Loucy (cell line): ENCODE measurements at regions not wholly inside any gene's neighbourhood (a gene's known extent, or its start where the extent isn't known, plus 50 kb on each side); places are given as distances from the start of the nearest gene placed in this dataset.

Source experiments
- H2AFZ ChIP-seq: fragments of 200-600 bp; sonication (generic); 2 replicates; pipeline ENCODE4 v1.6.0; 2016; ENCODE audit warnings: antibody characterized with exemption, mild to moderate bottlenecking, low read length, moderate library complexity
- H3F3A ChIP-seq: fragments of 200-600 bp; 2 replicates; pipeline ENCODE4 v1.6.0; 2016; ENCODE audit warnings: antibody characterized with exemption, low read depth, mild to moderate bottlenecking
- H3K27me3 ChIP-seq: fragments of 200-600 bp; sonication (generic); 2 replicates; pipeline ENCODE4 v1.6.1; 2014; ENCODE audit warnings: low read length, mild to moderate bottlenecking; ENCODE audit not compliant: insufficient read depth, poor library complexity, severe bottlenecking
- H3K36me3 ChIP-seq: fragments of 200-600 bp; sonication (generic); 2 replicates; pipeline ENCODE4 v1.6.1; 2016; ENCODE audit warnings: low read length; ENCODE audit not compliant: insufficient read depth
- H3K4me1 ChIP-seq: fragments of 200-600 bp; sonication (generic); 2 replicates; pipeline ENCODE4 v1.5.1; 2014; ENCODE audit warnings: low read length, mild to moderate bottlenecking; ENCODE audit not compliant: insufficient read depth, poor library complexity, severe bottlenecking
- H3K4me2 ChIP-seq: fragments of 200-600 bp; sonication (generic); 2 replicates; pipeline ENCODE4 v1.6.0; 2014; ENCODE audit warnings: antibody characterized with exemption, low read length, low read depth, mild to moderate bottlenecking; ENCODE audit not compliant: poor library complexity, severe bottlenecking
- H3K4me3 ChIP-seq: fragments of 200-600 bp; sonication (generic); 2 replicates; pipeline ENCODE4 v1.5.1; 2014; ENCODE audit warnings: low read length, mild to moderate bottlenecking, mixed read lengths; ENCODE audit not compliant: poor library complexity, severe bottlenecking
- H3K79me2 ChIP-seq: fragments of 200-600 bp; sonication (generic); 2 replicates; pipeline ENCODE4 v1.6.1; 2014; ENCODE audit warnings: low read length; ENCODE audit not compliant: insufficient read depth
- H3K9ac ChIP-seq: fragments of 200-600 bp; sonication (generic); 2 replicates; pipeline ENCODE4 v1.6.0; 2014; ENCODE audit warnings: mild to moderate bottlenecking, low read depth, low read length, moderate library complexity; ENCODE audit not compliant: poor library complexity, severe bottlenecking
- H3K9me2 ChIP-seq: fragments of 200-600 bp; sonication (generic); replicated peaks from 2 replicates; pipeline ENCODE4 v1.6.1; 2016; ENCODE audit warnings: low read depth, low read length, mixed read lengths
- H3K9me3 ChIP-seq: fragments of 200-600 bp; sonication (generic); 2 replicates; pipeline ENCODE4 v1.6.1; 2014; ENCODE audit warnings: mild to moderate bottlenecking, antibody characterized with exemption, low read length, low read depth; ENCODE audit not compliant: insufficient read depth
- H4K20me1 ChIP-seq: fragments of 200-600 bp; sonication (generic); 2 replicates; pipeline ENCODE4 v1.6.0; 2014; ENCODE audit warnings: antibody characterized with exemption, low read length, mild to moderate bottlenecking; ENCODE audit not compliant: insufficient read depth, poor library complexity, severe bottlenecking
- CTCF ChIP-seq: fragments of 200-600 bp; sonication (generic); conservative IDR thresholded peaks from 2 replicates; pipeline ENCODE4 v1.5.1; 2014; ENCODE audit warnings: mild to moderate bottlenecking, antibody characterized with exemption, low read length
- EZH2phosphoT487 ChIP-seq: fragments of 200-600 bp; IDR thresholded peaks from 2 replicates; pipeline ENCODE4 v1.6.1; 2018; ENCODE audit warnings: antibody characterized with exemption, mild to moderate bottlenecking, moderate library complexity, borderline replicate concordance

- H3K4me2 ChIP-seq = no peak overlapping the region
- H3F3A ChIP-seq = no peaks in the 10 kb centered on the region
- H3K36me3 ChIP-seq = no peaks in the 10 kb centered on the region
- H2AFZ ChIP-seq = no peak overlapping the region
- H3K9me3 ChIP-seq = no peaks in the 10 kb centered on the region
- no peak overlapping the region for H3K9ac ChIP-seq
- no peaks in the 10 kb centered on the region for H4K20me1 ChIP-seq
- no peaks in the 10 kb centered on the region for H3K27me3 ChIP-seq
- no peaks in the 10 kb centered on the region for H3K9me2 ChIP-seq
- TF ChIP-seq CTCF (no peak), EZH2phosphoT487 (no peak)
- no peak overlapping the region for H3K4me3 ChIP-seq
- no peaks in the 10 kb centered on the region for H3K79me2 ChIP-seq
- no peaks in the 10 kb centered on the region for H3K4me1 ChIP-seq
Measured at GRCh38 chr12:127143020-127143419, 1124.0 kb upstream of the TMEM132C start.

DNA sequence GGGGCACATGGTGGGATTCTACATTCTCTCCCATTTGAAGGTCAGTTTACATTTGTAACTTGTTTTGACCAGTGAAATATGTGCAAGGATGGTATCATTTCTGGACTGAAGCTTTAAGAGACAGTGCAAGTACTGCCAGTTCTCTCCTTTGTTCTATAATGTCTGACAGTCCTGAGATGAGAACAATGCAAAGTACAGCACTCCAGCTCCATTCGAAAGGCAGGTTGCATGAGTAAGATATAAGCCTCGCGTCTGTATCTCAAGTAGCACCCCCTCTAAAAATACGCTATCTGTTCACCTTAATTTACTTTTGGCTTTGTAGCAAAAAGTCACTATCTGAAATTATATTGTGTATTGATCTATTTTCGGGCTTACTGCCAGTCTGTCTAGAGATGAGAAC, 1122.2 kb upstream of the TMEM132C start:
- Histone ChIP-seq H3K4me2 (no peak overlapping the region), H3K27me3 (no peaks in the 10 kb centered on the region), H3K4me1 (no peaks in the 10 kb centered on the region), H3K79me2 (no peaks in the 10 kb centered on the region), H2AFZ (no peak overlapping the region), H4K20me1 (no peaks in the 10 kb centered on the region), H3K4me3 (no peak overlapping the region), H3K36me3 (no peaks in the 10 kb centered on the region), H3K9me3 (no peaks in the 10 kb centered on the region), H3K9me2 (no peaks in the 10 kb centered on the region), H3K9ac (no peak overlapping the region), H3F3A (no peaks in the 10 kb centered on the region)
- TF ChIP-seq EZH2phosphoT487 (no peak), CTCF (no peak)

DNA sequence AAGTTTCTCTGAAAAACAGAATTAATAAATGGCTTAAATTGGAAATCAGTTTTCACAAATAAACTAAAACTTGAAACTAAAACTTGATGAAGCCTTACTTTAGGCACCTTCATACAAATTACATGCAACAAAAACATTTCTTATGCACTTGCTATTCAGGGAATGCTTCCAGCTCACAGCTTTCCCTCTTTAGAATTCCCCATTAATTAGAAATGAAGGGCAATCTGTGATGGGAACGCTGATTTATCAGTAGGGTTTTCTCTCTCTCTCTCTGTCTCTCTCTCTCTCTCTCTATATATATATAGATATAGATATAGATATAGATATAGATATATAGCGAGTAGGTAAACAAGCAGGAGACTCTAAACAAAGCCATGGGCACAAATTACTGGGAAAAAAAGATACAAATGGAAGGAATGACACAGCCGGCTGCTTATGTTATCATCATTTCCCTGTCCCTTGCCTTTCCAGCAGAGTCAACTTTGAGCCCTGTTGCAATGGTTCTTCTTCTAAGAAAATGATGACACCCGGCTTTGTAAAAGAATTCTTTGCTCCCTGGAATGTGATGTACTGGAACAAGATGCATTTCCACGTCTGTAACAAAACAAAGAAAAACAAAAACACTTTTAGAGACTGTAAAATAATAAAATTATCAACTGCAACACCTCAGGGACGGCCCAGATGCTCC, 1121.6 kb upstream of the TMEM132C start:
- no peak overlapping the region for H3K4me3 ChIP-seq

More for the DNA sequence above, 1121.6 kb upstream of the TMEM132C start:
- no peaks in the 10 kb centered on the region for H3K27me3 ChIP-seq
- TF ChIP-seq CTCF (no peak), EZH2phosphoT487 (no peak)
- no peaks in the 10 kb centered on the region for H3F3A ChIP-seq
- H3K9me2 ChIP-seq = no peaks in the 10 kb centered on the region
- no peaks in the 10 kb centered on the region for H4K20me1 ChIP-seq
- H3K4me2 ChIP-seq = no peak overlapping the region
- no peak overlapping the region for H2AFZ ChIP-seq
- H3K9me3 ChIP-seq = no peaks in the 10 kb centered on the region
- H3K36me3 ChIP-seq = no peaks in the 10 kb centered on the region
- H3K79me2 ChIP-seq = no peaks in the 10 kb centered on the region
- no peak overlapping the region for H3K9ac ChIP-seq
- H3K4me1 ChIP-seq = no peaks in the 10 kb centered on the region
